ENCODE measurements at regions not wholly inside any gene's neighbourhood (a gene's known extent, or its start where the extent isn't known, plus 50 kb on each side); places are given as distances from the start of the nearest gene placed in this dataset.

- TF ChIP-seq CTCF (IDR thresholded peaks at IDR 0.05; ENCODE audit: insufficient read depth, low read length, poor library complexity, severe bottlenecking): no peak
- TF ChIP-seq EZH2phosphoT487 (conservative IDR thresholded peaks at IDR 0.05; ENCODE audit: low read length): no peak
Measured at GRCh38 chr10:108615576-108616320, 1307.6 kb downstream of the XPNPEP1 start.
